ENCODE measurements at regions not wholly inside any gene's neighbourhood (a gene's known extent, or its start where the extent isn't known, plus 50 kb on each side); places are given as distances from the start of the nearest gene placed in this dataset.
"Not testable (repeated sequence)": the region's sequence is repeated elsewhere in the genome, so short reads cannot be mapped to it uniquely, and the experiment has no call there.

DNA sequence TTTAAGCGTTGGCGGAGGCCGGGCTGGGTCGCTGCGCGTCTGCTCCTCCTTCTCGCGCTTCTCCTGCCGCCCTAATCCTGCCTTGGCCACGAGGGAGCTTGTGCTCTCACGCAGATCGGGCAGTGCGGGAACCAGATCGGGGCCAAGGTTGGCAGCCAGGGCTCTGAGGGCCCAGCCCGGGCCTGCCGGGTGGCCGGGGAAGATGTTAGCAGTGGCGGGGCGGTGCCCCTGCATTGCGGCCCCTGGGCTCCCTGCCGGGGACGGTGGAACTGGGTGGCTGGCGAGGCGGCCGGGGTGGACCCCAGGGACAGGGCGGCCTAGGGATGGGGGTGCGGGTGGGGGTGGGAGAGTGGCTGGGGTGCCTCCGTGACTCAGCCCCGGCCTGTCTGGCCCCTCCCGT lies 297.4 kb downstream of the CACNA1B start:
- H3K27me3 ChIP-seq (replicated peaks; ENCODE audit: control insufficient read depth, insufficient read depth, low read length); intact Hi-C loops (cut with micrococcal nuclease; ENCODE audit: unreplicated experiment); H3K4me1 Mint-ChIP-seq (ENCODE audit: low read depth, unreplicated experiment); H3K9me3 ChIP-seq; H3K9me3 Mint-ChIP-seq (ENCODE audit: unreplicated experiment); BruUV-seq (replicated peaks); H3K36me3 ChIP-seq (ENCODE audit: control insufficient read depth, insufficient read depth, low read length); POLR2A ChIA-PET; H3K27ac Mint-ChIP-seq (ENCODE audit: unreplicated experiment); H3K4me3 ChIP-seq (ENCODE audit: low read depth, low read length); H3K4me1 ChIP-seq; H3K36me3 Mint-ChIP-seq (ENCODE audit: insufficient read depth, unreplicated experiment); H3K27me3 Mint-ChIP-seq (ENCODE audit: insufficient read depth, unreplicated experiment); H3K4me3 Mint-ChIP-seq (ENCODE audit: unreplicated experiment); DNase-seq; CTCF ChIA-PET: not testable (repeated sequence)

DNA sequence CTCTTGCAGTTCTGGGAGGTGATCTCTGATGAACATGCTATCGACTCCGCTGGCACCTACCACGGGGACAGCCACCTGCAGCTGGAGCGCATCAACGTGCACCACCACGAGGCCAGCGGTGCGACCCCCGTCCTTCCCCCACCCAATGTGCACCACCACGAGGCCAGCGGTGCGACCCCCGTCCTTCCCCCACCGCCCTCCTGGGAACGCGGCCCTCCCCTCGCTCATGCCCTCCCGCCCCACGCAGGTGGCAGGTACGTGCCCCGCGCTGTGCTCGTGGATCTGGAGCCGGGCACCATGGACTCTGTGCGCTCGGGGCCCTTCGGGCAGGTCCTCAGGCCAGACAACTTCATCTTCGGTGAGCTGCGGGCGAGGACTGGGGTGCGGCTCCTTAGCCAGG lies 297.8 kb downstream of the CACNA1B start:
- H3K9me3 Mint-ChIP-seq (ENCODE audit: unreplicated experiment); CTCF ChIA-PET; H3K4me3 ChIP-seq (ENCODE audit: low read depth, low read length); DNase-seq; H3K27me3 Mint-ChIP-seq (ENCODE audit: insufficient read depth, unreplicated experiment); H3K4me1 Mint-ChIP-seq (ENCODE audit: low read depth, unreplicated experiment); H3K36me3 Mint-ChIP-seq (ENCODE audit: insufficient read depth, unreplicated experiment); POLR2A ChIA-PET; H3K36me3 ChIP-seq (ENCODE audit: control insufficient read depth, insufficient read depth, low read length); H3K27me3 ChIP-seq (replicated peaks; ENCODE audit: control insufficient read depth, insufficient read depth, low read length); H3K27ac Mint-ChIP-seq (ENCODE audit: unreplicated experiment); H3K9me3 ChIP-seq; H3K4me1 ChIP-seq; intact Hi-C loops (cut with micrococcal nuclease; ENCODE audit: unreplicated experiment); BruUV-seq (replicated peaks); H3K4me3 Mint-ChIP-seq (ENCODE audit: unreplicated experiment): not testable (repeated sequence)

DNA sequence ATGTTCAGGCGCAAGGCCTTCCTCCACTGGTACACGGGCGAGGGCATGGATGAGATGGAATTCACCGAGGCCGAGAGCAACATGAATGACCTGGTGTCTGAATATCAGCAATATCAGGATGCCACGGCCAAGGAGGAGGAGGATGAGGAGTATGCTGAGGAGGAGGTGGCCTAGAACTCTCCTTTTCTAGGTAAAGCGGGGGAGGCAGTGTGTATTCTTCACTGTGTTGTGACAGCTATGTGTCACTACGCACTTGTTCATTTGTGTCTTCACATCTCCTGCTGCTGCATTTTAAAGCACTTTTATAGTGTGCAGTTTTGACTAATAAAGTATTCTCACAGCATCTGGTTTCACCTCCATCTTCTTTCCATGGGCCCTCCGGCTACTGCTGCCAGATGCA lies 299.5 kb downstream of the CACNA1B start:
- H3K4me1 ChIP-seq; H3K36me3 Mint-ChIP-seq (ENCODE audit: insufficient read depth, unreplicated experiment); H3K27ac Mint-ChIP-seq (ENCODE audit: unreplicated experiment); H3K36me3 ChIP-seq (ENCODE audit: control insufficient read depth, insufficient read depth, low read length); DNase-seq; H3K4me3 ChIP-seq (ENCODE audit: low read depth, low read length); H3K4me1 Mint-ChIP-seq (ENCODE audit: low read depth, unreplicated experiment); H3K9me3 Mint-ChIP-seq (ENCODE audit: unreplicated experiment); H3K27me3 Mint-ChIP-seq (ENCODE audit: insufficient read depth, unreplicated experiment); CTCF ChIA-PET; H3K27me3 ChIP-seq (replicated peaks; ENCODE audit: control insufficient read depth, insufficient read depth, low read length); POLR2A ChIA-PET; intact Hi-C loops (cut with micrococcal nuclease; ENCODE audit: unreplicated experiment); H3K9me3 ChIP-seq; H3K4me3 Mint-ChIP-seq (ENCODE audit: unreplicated experiment): not testable (repeated sequence)
- BruUV-seq (replicated peaks): TSS peak; percentile 15

DNA sequence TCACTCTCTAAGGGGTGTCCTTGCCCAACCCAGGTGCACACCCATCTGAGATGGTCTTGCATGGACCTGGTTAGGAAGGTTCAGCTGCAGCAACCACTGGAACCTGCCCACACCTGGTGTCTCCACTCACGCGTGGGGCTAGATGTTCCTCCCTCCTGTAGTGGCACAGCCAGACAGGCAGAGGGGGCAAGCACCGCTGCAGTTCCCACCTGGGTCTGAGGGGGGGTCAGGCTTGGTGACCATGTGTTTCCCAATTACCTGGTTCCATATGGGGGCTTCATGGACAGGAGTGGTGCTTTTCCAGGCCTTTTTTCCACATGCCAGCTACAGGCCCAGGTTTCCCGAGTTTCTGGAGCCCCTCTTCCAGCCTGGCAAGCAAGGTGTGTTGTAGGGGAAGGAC lies 301.4 kb downstream of the CACNA1B start:
- H3K4me1 Mint-ChIP-seq (ENCODE audit: low read depth, unreplicated experiment); H3K27ac Mint-ChIP-seq (ENCODE audit: unreplicated experiment); H3K27me3 ChIP-seq (replicated peaks; ENCODE audit: control insufficient read depth, insufficient read depth, low read length); POLR2A ChIA-PET; H3K27me3 Mint-ChIP-seq (ENCODE audit: insufficient read depth, unreplicated experiment); H3K36me3 Mint-ChIP-seq (ENCODE audit: insufficient read depth, unreplicated experiment); H3K9me3 ChIP-seq; H3K4me3 Mint-ChIP-seq (ENCODE audit: unreplicated experiment); intact Hi-C loops (cut with micrococcal nuclease; ENCODE audit: unreplicated experiment); H3K4me1 ChIP-seq; CTCF ChIA-PET; H3K9me3 Mint-ChIP-seq (ENCODE audit: unreplicated experiment); BruUV-seq (replicated peaks); H3K36me3 ChIP-seq (ENCODE audit: control insufficient read depth, insufficient read depth, low read length); H3K4me3 ChIP-seq (ENCODE audit: low read depth, low read length); DNase-seq: not testable (repeated sequence)

DNA sequence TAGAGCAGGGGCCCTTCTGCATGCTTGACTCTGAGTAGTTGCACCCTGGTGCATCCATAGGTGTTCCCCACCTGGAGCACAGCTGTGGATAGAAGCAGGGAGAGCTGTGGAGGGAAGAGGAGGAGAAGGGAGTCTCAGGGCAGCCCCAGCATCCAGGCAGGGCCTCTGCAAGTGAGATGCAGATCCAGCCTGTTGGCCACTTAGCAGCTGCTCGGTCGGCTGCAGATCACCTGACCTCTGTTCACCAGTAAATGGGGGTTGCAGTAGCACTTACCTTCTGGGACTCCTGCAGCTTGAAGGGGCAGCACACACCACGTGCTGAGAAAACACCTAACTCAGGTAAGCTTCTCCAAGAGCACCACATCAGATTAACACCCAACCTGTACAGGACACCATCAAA lies 302.1 kb downstream of the CACNA1B start:
- BruUV-seq (replicated peaks): not testable (repeated sequence)

DNA sequence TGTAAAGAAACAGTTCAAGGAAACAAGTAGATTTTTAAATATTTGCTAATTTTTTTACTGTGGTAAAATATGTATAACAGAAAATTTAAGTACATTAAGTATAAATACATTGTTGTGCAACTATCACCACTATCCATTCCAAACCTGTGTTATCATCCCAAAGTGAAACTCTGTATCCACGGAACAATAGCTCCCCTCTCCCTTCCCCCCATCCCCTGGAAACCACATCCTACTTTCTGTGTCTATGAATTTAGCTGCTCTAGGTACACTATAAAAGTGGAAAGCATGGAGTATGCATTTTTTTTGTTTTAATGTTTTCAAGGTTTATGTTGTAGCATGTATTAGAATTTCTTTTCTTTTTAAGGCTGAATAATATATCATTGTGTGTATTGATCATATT lies 304.4 kb downstream of the CACNA1B start:
- H3K27me3 Mint-ChIP-seq (ENCODE audit: insufficient read depth, unreplicated experiment); H3K9me3 ChIP-seq; H3K4me1 ChIP-seq; H3K36me3 Mint-ChIP-seq (ENCODE audit: insufficient read depth, unreplicated experiment); H3K27ac Mint-ChIP-seq (ENCODE audit: unreplicated experiment); BruUV-seq (replicated peaks); H3K4me1 Mint-ChIP-seq (ENCODE audit: low read depth, unreplicated experiment); H3K36me3 ChIP-seq (ENCODE audit: control insufficient read depth, insufficient read depth, low read length); H3K4me3 ChIP-seq (ENCODE audit: low read depth, low read length); H3K4me3 Mint-ChIP-seq (ENCODE audit: unreplicated experiment); POLR2A ChIA-PET; H3K27me3 ChIP-seq (replicated peaks; ENCODE audit: control insufficient read depth, insufficient read depth, low read length); H3K9me3 Mint-ChIP-seq (ENCODE audit: unreplicated experiment); intact Hi-C loops (cut with micrococcal nuclease; ENCODE audit: unreplicated experiment); DNase-seq: not testable (repeated sequence)
- CTCF ChIA-PET: interaction anchor here (0.6 kb wide), 1 partner anchor 21 kb away, joined by 4 read pairs; no protein-coding TSS in a partner anchor

More for the DNA sequence above, 302.1 kb downstream of the CACNA1B start:
- H3K36me3 ChIP-seq (ENCODE audit: control insufficient read depth, insufficient read depth, low read length); H3K27ac Mint-ChIP-seq (ENCODE audit: unreplicated experiment); H3K4me1 ChIP-seq; H3K9me3 ChIP-seq; H3K4me3 ChIP-seq (ENCODE audit: low read depth, low read length); POLR2A ChIA-PET; H3K27me3 Mint-ChIP-seq (ENCODE audit: insufficient read depth, unreplicated experiment); H3K27me3 ChIP-seq (replicated peaks; ENCODE audit: control insufficient read depth, insufficient read depth, low read length); H3K36me3 Mint-ChIP-seq (ENCODE audit: insufficient read depth, unreplicated experiment); H3K4me1 Mint-ChIP-seq (ENCODE audit: low read depth, unreplicated experiment); H3K4me3 Mint-ChIP-seq (ENCODE audit: unreplicated experiment); intact Hi-C loops (cut with micrococcal nuclease; ENCODE audit: unreplicated experiment); DNase-seq; H3K9me3 Mint-ChIP-seq (ENCODE audit: unreplicated experiment); CTCF ChIA-PET: not testable (repeated sequence)

DNA sequence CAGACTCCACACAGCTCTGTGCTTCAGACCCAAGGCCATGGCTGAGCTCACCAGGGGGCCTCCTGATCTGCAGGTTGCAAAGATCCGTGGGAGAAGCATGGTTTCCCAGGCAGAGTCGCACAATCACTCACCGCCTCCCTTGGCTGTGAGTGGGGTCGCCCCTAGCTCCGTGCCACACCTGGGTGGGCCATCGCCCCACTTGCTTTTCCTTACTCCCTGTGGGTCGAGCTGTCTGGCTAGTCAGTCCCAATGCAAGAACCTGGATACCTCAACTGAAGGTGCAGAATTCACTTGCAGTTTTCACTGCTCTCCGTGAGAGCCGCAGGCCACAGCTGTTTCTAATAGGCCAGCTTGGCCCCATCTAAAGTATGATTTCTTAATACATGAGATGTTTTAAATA lies 319.6 kb downstream of the CACNA1B start:
- BruUV-seq (replicated peaks); H3K9me3 ChIP-seq; H3K36me3 Mint-ChIP-seq (ENCODE audit: insufficient read depth, unreplicated experiment); H3K4me1 ChIP-seq; POLR2A ChIA-PET; H3K4me3 Mint-ChIP-seq (ENCODE audit: unreplicated experiment); H3K4me1 Mint-ChIP-seq (ENCODE audit: low read depth, unreplicated experiment); H3K27me3 ChIP-seq (replicated peaks; ENCODE audit: control insufficient read depth, insufficient read depth, low read length); intact Hi-C loops (cut with micrococcal nuclease; ENCODE audit: unreplicated experiment); CTCF ChIA-PET; DNase-seq; H3K36me3 ChIP-seq (ENCODE audit: control insufficient read depth, insufficient read depth, low read length); H3K27me3 Mint-ChIP-seq (ENCODE audit: insufficient read depth, unreplicated experiment); H3K4me3 ChIP-seq (ENCODE audit: low read depth, low read length); H3K9me3 Mint-ChIP-seq (ENCODE audit: unreplicated experiment); H3K27ac Mint-ChIP-seq (ENCODE audit: unreplicated experiment): not testable (repeated sequence)
